DOHH2 (cell line): ENCODE measurements at regions not wholly inside any gene's neighbourhood (a gene's known extent, or its start where the extent isn't known, plus 50 kb on each side); places are given as distances from the start of the nearest gene placed in this dataset.

ENCODE experiments used
- H3F3A ChIP-seq: fragments of 200-600 bp; sonication (generic), shearing (Covaris generic); 2 replicates; pipeline ENCODE4 v1.6.0; 2016; ENCODE audit warnings: antibody characterized with exemption, mild to moderate bottlenecking; ENCODE audit not compliant: control insufficient read depth, insufficient read depth
- H3K27ac ChIP-seq: fragments of 200-600 bp; sonication (generic); 2 replicates; pipeline ENCODE4 v1.5.1; 2014; ENCODE audit warnings: low read depth, mild to moderate bottlenecking, low read length, moderate library complexity
- H3K27me3 ChIP-seq: fragments of 200-600 bp; sonication (generic); 2 replicates; pipeline ENCODE4 v1.6.1; 2014; ENCODE audit warnings: mild to moderate bottlenecking, low read length, mixed read lengths; ENCODE audit not compliant: control insufficient read depth
- H3K36me3 ChIP-seq: fragments of 200-600 bp; sonication (generic); 2 replicates; pipeline ENCODE4 v1.6.1; 2014; ENCODE audit warnings: mild to moderate bottlenecking, low read length, moderate library complexity, mixed read lengths; ENCODE audit not compliant: control insufficient read depth
- H3K4me1 ChIP-seq: fragments of 200-600 bp; sonication (generic); 2 replicates; pipeline ENCODE4 v1.6.1; 2014; ENCODE audit warnings: mild to moderate bottlenecking, low read length, mixed read lengths; ENCODE audit not compliant: control insufficient read depth
- H3K4me2 ChIP-seq: fragments of 200-600 bp; sonication (generic); 2 replicates; pipeline ENCODE4 v1.6.0; 2014; ENCODE audit warnings: mild to moderate bottlenecking, low read length, moderate library complexity
- H3K4me3 ChIP-seq: fragments of 200-600 bp; sonication (generic); 2 replicates; pipeline ENCODE4 v1.5.1; 2014; ENCODE audit warnings: mild to moderate bottlenecking, low read length, mixed read lengths
- H3K79me2 ChIP-seq: fragments of 200-600 bp; sonication (generic); 2 replicates; pipeline ENCODE4 v1.6.1; 2014; ENCODE audit warnings: mild to moderate bottlenecking, low read length, mixed read lengths; ENCODE audit not compliant: control insufficient read depth
- H3K9me2 ChIP-seq: fragments of 200-600 bp; sonication (generic); replicated peaks from 2 replicates; pipeline ENCODE4 v1.6.1; 2014; ENCODE audit warnings: mild to moderate bottlenecking, low read length, mixed read lengths; ENCODE audit not compliant: control insufficient read depth
- H3K9me3 ChIP-seq: fragments of 200-600 bp; sonication (generic); 2 replicates; pipeline ENCODE4 v1.6.1; 2014; ENCODE audit warnings: antibody characterized with exemption, low read length, mixed read lengths; ENCODE audit not compliant: control insufficient read depth, insufficient read depth
- H4K20me1 ChIP-seq: fragments of 200-600 bp; sonication (generic); 2 replicates; pipeline ENCODE4 v1.6.0; 2014; ENCODE audit warnings: low read depth, mild to moderate bottlenecking, antibody characterized with exemption, low read length, moderate library complexity; ENCODE audit not compliant: control insufficient read depth, insufficient read depth
- EZH2phosphoT487 ChIP-seq: fragments of 200-600 bp; sonication (generic); IDR thresholded peaks from 2 replicates; pipeline ENCODE4 v1.6.1; 2017; ENCODE audit warnings: borderline replicate concordance, mild to moderate bottlenecking, antibody characterized with exemption, low read length, moderate library complexity, mixed read lengths
- TF ChIP-seq, protein P1 (sequence below): fragments of 200-600 bp; sonication (generic); IDR thresholded peaks from one replicate; pipeline ENCODE4 v1.5.1; 2014; ENCODE audit warnings: antibody characterized with exemption, mild to moderate bottlenecking, low read depth, low read length; ENCODE audit not compliant: poor library complexity, severe bottlenecking

DNA sequence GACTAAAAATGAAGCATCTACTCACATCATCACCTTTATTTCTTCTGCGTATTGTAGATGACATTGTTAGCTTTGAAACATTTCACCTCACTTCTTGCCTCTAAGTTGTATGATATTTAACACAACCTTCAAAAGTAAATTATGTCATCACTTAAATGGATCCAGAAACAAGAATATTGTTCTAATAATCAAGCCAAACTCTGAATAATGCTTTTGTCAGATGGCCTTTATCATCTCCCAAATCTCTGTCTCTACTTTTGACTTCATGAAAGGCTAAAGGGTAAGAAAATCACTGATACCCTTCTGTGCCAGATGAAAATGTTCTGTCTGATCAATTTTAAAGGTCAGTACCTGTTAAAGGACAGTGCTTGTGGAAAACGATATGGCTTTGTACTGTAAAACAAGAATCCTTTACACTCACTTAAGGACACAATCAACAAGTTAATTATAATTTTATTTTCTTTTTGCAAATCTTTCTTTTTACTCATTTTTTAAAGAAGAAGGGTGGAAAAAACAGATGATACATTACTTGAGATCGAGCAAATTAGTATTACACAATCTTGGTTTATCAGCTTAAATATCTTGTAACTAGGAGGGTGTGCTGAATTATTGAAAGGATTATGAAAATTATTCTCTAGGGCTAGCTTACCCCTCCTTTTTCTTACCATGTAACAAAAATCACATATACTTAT, 309.4 kb upstream of the IGFBP3 start:
- Histone ChIP-seq H3K27me3 (no peaks in the 10 kb centered on the region), H3K4me2 (no peak overlapping the region), H3F3A (no peaks in the 10 kb centered on the region), H3K79me2 (no peaks in the 10 kb centered on the region), H3K4me1 (no peaks in the 10 kb centered on the region), H3K27ac (no peak overlapping the region), H3K9me2 (no peaks in the 10 kb centered on the region), H4K20me1 (no peaks in the 10 kb centered on the region), H3K36me3 (no peaks in the 10 kb centered on the region), H3K4me3 (no peak overlapping the region), H3K9me3 (no peaks in the 10 kb centered on the region)
- TF ChIP-seq EZH2phosphoT487, result no peak
- TF ChIP-seq, protein P1, sequence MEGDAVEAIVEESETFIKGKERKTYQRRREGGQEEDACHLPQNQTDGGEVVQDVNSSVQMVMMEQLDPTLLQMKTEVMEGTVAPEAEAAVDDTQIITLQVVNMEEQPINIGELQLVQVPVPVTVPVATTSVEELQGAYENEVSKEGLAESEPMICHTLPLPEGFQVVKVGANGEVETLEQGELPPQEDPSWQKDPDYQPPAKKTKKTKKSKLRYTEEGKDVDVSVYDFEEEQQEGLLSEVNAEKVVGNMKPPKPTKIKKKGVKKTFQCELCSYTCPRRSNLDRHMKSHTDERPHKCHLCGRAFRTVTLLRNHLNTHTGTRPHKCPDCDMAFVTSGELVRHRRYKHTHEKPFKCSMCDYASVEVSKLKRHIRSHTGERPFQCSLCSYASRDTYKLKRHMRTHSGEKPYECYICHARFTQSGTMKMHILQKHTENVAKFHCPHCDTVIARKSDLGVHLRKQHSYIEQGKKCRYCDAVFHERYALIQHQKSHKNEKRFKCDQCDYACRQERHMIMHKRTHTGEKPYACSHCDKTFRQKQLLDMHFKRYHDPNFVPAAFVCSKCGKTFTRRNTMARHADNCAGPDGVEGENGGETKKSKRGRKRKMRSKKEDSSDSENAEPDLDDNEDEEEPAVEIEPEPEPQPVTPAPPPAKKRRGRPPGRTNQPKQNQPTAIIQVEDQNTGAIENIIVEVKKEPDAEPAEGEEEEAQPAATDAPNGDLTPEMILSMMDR, result no peak

DNA sequence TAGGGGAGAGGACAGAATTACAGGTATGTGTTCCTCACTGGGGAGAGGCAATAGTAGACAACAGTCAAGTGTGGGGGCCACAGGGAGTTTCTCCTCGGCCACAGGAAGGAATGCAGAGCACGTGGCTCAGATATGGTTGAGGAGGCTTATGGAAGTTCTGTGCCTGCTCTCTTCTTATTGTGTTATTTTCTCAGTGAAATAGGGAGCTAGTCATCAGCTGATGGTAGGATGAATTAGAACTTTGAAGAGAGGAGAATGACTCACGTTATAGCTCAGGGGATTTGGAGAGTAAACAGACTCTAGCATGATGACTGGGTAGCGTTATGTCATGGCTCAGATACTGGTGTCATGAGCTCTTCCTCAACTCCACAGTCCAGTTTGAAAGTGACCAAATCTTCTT, 308.3 kb upstream of the IGFBP3 start:
- Histone ChIP-seq H3K4me3 (no peak overlapping the region), H3F3A (no peaks in the 10 kb centered on the region), H3K9me2 (no peaks in the 10 kb centered on the region), H3K4me2 (no peak overlapping the region), H3K27me3 (no peaks in the 10 kb centered on the region), H3K36me3 (no peaks in the 10 kb centered on the region), H3K9me3 (no peaks in the 10 kb centered on the region), H3K4me1 (no peaks in the 10 kb centered on the region), H3K27ac (no peak overlapping the region), H4K20me1 (no peaks in the 10 kb centered on the region), H3K79me2 (no peaks in the 10 kb centered on the region)
- no peak for TF ChIP-seq EZH2phosphoT487
- TF ChIP-seq, protein P1, result no peak

DNA sequence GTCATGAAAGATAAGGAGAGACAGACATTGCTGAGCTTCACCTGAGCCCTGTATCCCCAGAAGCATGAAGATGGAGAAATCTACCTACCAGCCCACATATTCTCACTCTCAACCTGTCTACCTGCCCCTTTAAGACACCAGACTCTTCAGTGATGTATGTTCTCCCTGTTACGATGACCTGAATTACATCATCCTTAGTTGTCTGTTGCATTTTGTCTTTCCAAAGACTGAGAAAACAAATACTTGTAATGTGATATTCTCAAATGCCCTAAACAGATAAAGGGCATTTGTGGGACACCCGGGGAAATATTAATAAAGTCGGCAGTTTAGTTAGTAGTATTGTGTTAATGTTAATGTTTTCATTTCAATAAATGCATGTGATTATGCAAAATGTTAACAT, 305.8 kb upstream of the IGFBP3 start:
- Histone ChIP-seq H3K27ac (no peak overlapping the region), H3K36me3 (no peaks in the 10 kb centered on the region), H4K20me1 (no peaks in the 10 kb centered on the region), H3K9me3 (no peaks in the 10 kb centered on the region), H3K4me2 (no peak overlapping the region), H3K4me1 (no peaks in the 10 kb centered on the region), H3K27me3 (no peaks in the 10 kb centered on the region), H3K4me3 (no peak overlapping the region), H3K79me2 (no peaks in the 10 kb centered on the region), H3K9me2 (no peaks in the 10 kb centered on the region; the same call in 1 of the 2 replicates), H3F3A (no peaks in the 10 kb centered on the region)
- TF ChIP-seq, protein P1, result no peak
- TF ChIP-seq EZH2phosphoT487, result no peak
